Thymus (tissue), 11 donors: ENCODE measurements at regions not wholly inside any gene's neighbourhood (a gene's known extent, or its start where the extent isn't known, plus 50 kb on each side); places are given as distances from the start of the nearest gene placed in this dataset.

Experiments
- DNase-seq, 9 donors: peaks; one replicate each; pipeline ENCODE4 v3.0.0-alpha.2; 2013; ENCODE audit warnings: low spot score in 9 of 9, low read depth in 6 of 9, missing footprints in 1 of 9
- H3K27ac ChIP-seq, 2 donors: one replicate each; pipeline ENCODE4 v1.5.1; 2013; ENCODE audit warnings: control low read depth in 1 of 2, low read depth in 1 of 2, low read length in 1 of 2, mild to moderate bottlenecking in 1 of 2, moderate library complexity in 1 of 2
- H3K27me3 ChIP-seq, 2 donors: one replicate each; pipeline ENCODE4 v1.5.1; 2013; ENCODE audit warnings: low read length in 1 of 2; ENCODE audit not compliant: control insufficient read depth in 2 of 2, insufficient read depth in 1 of 2
- H3K36me3 ChIP-seq, 2 donors: one replicate each; pipeline ENCODE4 v1.5.1; 2013; ENCODE audit warnings: low read length in 1 of 2, mild to moderate bottlenecking in 1 of 2, moderate library complexity in 1 of 2; ENCODE audit not compliant: control insufficient read depth in 2 of 2, insufficient read depth in 2 of 2
- H3K4me1 ChIP-seq, 2 donors: one replicate each; pipeline ENCODE4 v1.5.1; 2013; ENCODE audit warnings: low read length in 2 of 2; ENCODE audit not compliant: control insufficient read depth in 2 of 2, insufficient read depth in 2 of 2
- H3K4me3 ChIP-seq, 2 donors: one replicate each; pipeline ENCODE4 v1.5.1; 2013; ENCODE audit warnings: low read length in 2 of 2, control low read depth in 1 of 2, mild to moderate bottlenecking in 1 of 2
- H3K9me3 ChIP-seq, 2 donors: one replicate each; pipeline ENCODE4 v1.5.1; 2013; ENCODE audit warnings: low read length in 1 of 2, mild to moderate bottlenecking in 1 of 2; ENCODE audit not compliant: control insufficient read depth in 2 of 2, insufficient read depth in 1 of 2
- WGBS: extraction: QIAGEN DNeasy Blood & Tissue Kit; methylation state at CpG from one replicate; pipeline ENCODE4 v1.1.7; 2013; 5-methylcytosine and 5-hydroxymethylcytosine counted together
- donor health status: healthy.

GRCh38 chr14:48473944-48474343 lies 798.5 kb upstream of the MDGA2 start:
- H3K27ac ChIP-seq, result no peak overlapping the region
- H3K4me1 ChIP-seq, result no peaks in the 10 kb centered on the region
- H3K27me3 ChIP-seq, result no peaks in the 10 kb centered on the region
- DNase-seq, result no peak
- no peaks in the 10 kb centered on the region for H3K36me3 ChIP-seq
- H3K9me3 ChIP-seq, result peaks cover 0 to 3% of the 10 kb centered on the region in 2 donors
- WGBS, result 92% methylated on average over 1 of the region's 1 CpG
- no peak overlapping the region for H3K4me3 ChIP-seq

GRCh38 chr14:48456051-48456450 lies 780.6 kb upstream of the MDGA2 start:
- no peak for DNase-seq

GRCh38 chr14:48454887-48455286 lies 779.5 kb upstream of the MDGA2 start:
- no peaks in the 10 kb centered on the region for H3K36me3 ChIP-seq
- no peak overlapping the region for H3K27ac ChIP-seq
- no peak for DNase-seq
- no peaks in the 10 kb centered on the region for H3K9me3 ChIP-seq
- H3K4me3 ChIP-seq, result no peak overlapping the region
- H3K27me3 ChIP-seq, result no peaks in the 10 kb centered on the region
- H3K4me1 ChIP-seq, result no peaks in the 10 kb centered on the region
- 96% methylated on average over 2 of the region's 2 CpGs for WGBS

More at GRCh38 chr14:48456051-48456450, 780.6 kb upstream of the MDGA2 start:
- Histone ChIP-seq H3K27ac (no peak overlapping the region), H3K36me3 (no peaks in the 10 kb centered on the region), H3K27me3 (no peaks in the 10 kb centered on the region), H3K9me3 (no peaks in the 10 kb centered on the region), H3K4me3 (no peak overlapping the region), H3K4me1 (no peaks in the 10 kb centered on the region)

GRCh38 chr14:48452437-48452995 lies 777.1 kb upstream of the MDGA2 start:
- Histone ChIP-seq H3K4me1 (no peaks in the 10 kb centered on the region), H3K4me3 (no peak overlapping the region), H3K27me3 (no peaks in the 10 kb centered on the region), H3K9me3 (no peaks in the 10 kb centered on the region), H3K36me3 (no peaks in the 10 kb centered on the region), H3K27ac (no peak overlapping the region)
- 91% methylated on average over 2 of the region's 2 CpGs for WGBS
- no peak for DNase-seq

- no peak for DNase-seq
- H3K9me3 ChIP-seq, result peaks cover 0 to 2% of the 10 kb centered on the region in 2 donors
- no peaks in the 10 kb centered on the region for H3K4me1 ChIP-seq
- H3K36me3 ChIP-seq, result no peaks in the 10 kb centered on the region
- WGBS, result 46% methylated on average over 2 of the region's 2 CpGs
- no peak overlapping the region for H3K27ac ChIP-seq
- no peaks in the 10 kb centered on the region for H3K27me3 ChIP-seq
- no peak overlapping the region for H3K4me3 ChIP-seq
Measured at GRCh38 chr14:48435221-48435620, 759.8 kb upstream of the MDGA2 start.

- H3K27me3 ChIP-seq, result no peaks in the 10 kb centered on the region
- no peaks in the 10 kb centered on the region for H3K4me1 ChIP-seq
- DNase-seq, result no peak
- H3K36me3 ChIP-seq, result no peaks in the 10 kb centered on the region
- no peak overlapping the region for H3K4me3 ChIP-seq
- H3K9me3 ChIP-seq, result peaks cover 0 to 2% of the 10 kb centered on the region in 2 donors
- WGBS, result 93% methylated on average over 5 of the region's 5 CpGs
- no peak overlapping the region for H3K27ac ChIP-seq
Measured at GRCh38 chr14:48430805-48431204, 755.4 kb upstream of the MDGA2 start.

- WGBS, result 74% methylated on average over 2 of the region's 2 CpGs
- H3K4me3 ChIP-seq, result no peak overlapping the region
- H3K27ac ChIP-seq, result no peak overlapping the region
- H3K9me3 ChIP-seq, result peaks cover 0 to 2% of the 10 kb centered on the region in 2 donors
- no peaks in the 10 kb centered on the region for H3K36me3 ChIP-seq
- no peaks in the 10 kb centered on the region for H3K27me3 ChIP-seq
- no peak for DNase-seq
- H3K4me1 ChIP-seq, result no peaks in the 10 kb centered on the region
Measured at GRCh38 chr14:48429512-48429911, 754.1 kb upstream of the MDGA2 start.

- no peaks in the 10 kb centered on the region for H3K27me3 ChIP-seq
- peaks cover 0 to 8% of the 10 kb centered on the region in 2 donors for H3K9me3 ChIP-seq
- no peak for DNase-seq
- H3K4me3 ChIP-seq, result no peak overlapping the region
- no peaks in the 10 kb centered on the region for H3K36me3 ChIP-seq
- no peak overlapping the region for H3K27ac ChIP-seq
- WGBS, result 95% methylated on average over 4 of the region's 4 CpGs
- H3K4me1 ChIP-seq, result no peaks in the 10 kb centered on the region
Measured at GRCh38 chr14:48417715-48418500, 742.5 kb upstream of the MDGA2 start.

GRCh38 chr14:48401321-48401720 lies 725.9 kb upstream of the MDGA2 start:
- Histone ChIP-seq H3K27me3 (no peaks in the 10 kb centered on the region), H3K4me1 (no peaks in the 10 kb centered on the region), H3K36me3 (no peaks in the 10 kb centered on the region), H3K4me3 (no peak overlapping the region), H3K27ac (no peak overlapping the region), H3K9me3 (no peaks in the 10 kb centered on the region)
- WGBS, result 85% methylated on average over 1 of the region's 1 CpG
- no peak for DNase-seq
